HCT116 (cell line): ENCODE measurements at regions not wholly inside any gene's neighbourhood (a gene's known extent, or its start where the extent isn't known, plus 50 kb on each side); places are given as distances from the start of the nearest gene placed in this dataset.
"Not testable (repeated sequence)": the region's sequence is repeated elsewhere in the genome, so short reads cannot be mapped to it uniquely, and the experiment has no call there.

Source experiments
- MAX ChIP-seq: IDR thresholded peaks from 2 replicates; pipeline ENCODE4 v1.6.1; 2012
- POLR2A ChIP-seq: IDR thresholded peaks from 2 replicates; pipeline ENCODE4 v1.7.0; 2011; ENCODE audit warnings: borderline replicate concordance; ENCODE audit not compliant: insufficient read depth, insufficient read length; ENCODE audit errors: extremely low read depth

- not testable (repeated sequence) for TF ChIP-seq MAX, POLR2A
Measured at GRCh38 chr2:131830242-131830945, 302.7 kb downstream of the CCDC74A start.
